Activated T-helper 1 cell treated with anti-CD3 and anti-CD28 coated beads, Interleukin-12 subunit alpha, Interleukin-12 subunit beta, Interleukin-2, Interleukin-4 antibody, amounts not matched to agents 30 ng/mL and 10 ng/mL and 1 ng/mL, durations not matched to agents 14 hours and 24 hours and 36 hours (primary cell): ENCODE measurements at regions not wholly inside any gene's neighbourhood (a gene's known extent, or its start where the extent isn't known, plus 50 kb on each side); places are given as distances from the start of the nearest gene placed in this dataset.
A peak's percentile ranks its signal among the peaks of the same experiment; 100 is the strongest.
"Not testable (repeated sequence)": the region's sequence is repeated elsewhere in the genome, so short reads cannot be mapped to it uniquely, and the experiment has no call there.

Experiments used
- DNase-seq: peaks from one replicate; pipeline ENCODE4 v3.0.0; 2021; ENCODE audit warnings: low spot score
- H3K27ac Mint-ChIP-seq: one replicate; pipeline ENCODE4 v1.8.0; 2021; ENCODE audit warnings: mild to moderate bottlenecking, mixed read lengths
- H3K27me3 Mint-ChIP-seq: one replicate; pipeline ENCODE4 v1.8.0; 2022; ENCODE audit warnings: mild to moderate bottlenecking, moderate library complexity, mixed read lengths; ENCODE audit not compliant: insufficient read depth
- H3K36me3 Mint-ChIP-seq: one replicate; pipeline ENCODE4 v1.8.0; 2021; ENCODE audit warnings: low read depth, mixed read lengths
- H3K4me1 Mint-ChIP-seq: one replicate; pipeline ENCODE4 v1.8.0; 2021; ENCODE audit warnings: low read depth, mixed read lengths
- H3K4me3 Mint-ChIP-seq: one replicate; pipeline ENCODE4 v1.8.0; 2021; ENCODE audit warnings: mild to moderate bottlenecking, moderate library complexity, mixed read lengths
- H3K9me3 Mint-ChIP-seq: one replicate; pipeline ENCODE4 v1.8.0; 2021; ENCODE audit warnings: mixed read lengths
- intact Hi-C: fragments of 100-400 bp; cut with micrococcal nuclease; formaldehyde crosslinking; loops from one replicate; pipeline ENCODE4 v1.15.1; 2024

DNA sequence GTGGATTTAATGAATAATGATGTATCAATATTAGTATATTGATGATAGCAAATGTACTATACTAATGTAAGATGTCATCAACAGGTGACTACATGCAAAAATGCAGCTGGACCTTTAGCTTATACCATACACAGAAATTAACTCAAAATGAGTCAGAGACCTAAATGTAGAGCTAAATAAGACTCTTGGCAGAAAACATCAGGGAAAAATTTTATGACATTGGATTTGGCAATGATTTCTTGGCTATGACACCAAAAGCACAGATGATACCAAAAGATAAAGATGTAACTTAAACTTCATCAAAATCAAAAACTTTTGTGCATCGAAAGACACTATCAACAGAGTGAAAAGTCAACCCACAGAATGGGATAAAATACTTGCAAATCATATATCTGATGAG is 64.0 kb upstream of the CCL21 start:
- Mint-ChIP-seq H3K27ac (no peak overlapping the region), H3K36me3 (no peaks in the 10 kb centered on the region)
- intact Hi-C loops = no loop called here

GRCh38 chr9:34773306-34773910 is 63.5 kb upstream of the CCL21 start:
- no peak for DNase-seq
- no peak overlapping the region for H3K4me3 Mint-ChIP-seq
- H3K36me3 Mint-ChIP-seq = no peaks in the 10 kb centered on the region
- no peak overlapping the region for H3K27ac Mint-ChIP-seq
- H3K27me3 Mint-ChIP-seq = peaks cover 16% of the 10 kb centered on the region
- intact Hi-C loops = no loop called here
- H3K4me1 Mint-ChIP-seq = peaks cover 4% of the 10 kb centered on the region
- H3K9me3 Mint-ChIP-seq = no peaks in the 10 kb centered on the region

More for the DNA sequence above, 64.0 kb upstream of the CCL21 start:
- no peak for DNase-seq
- Mint-ChIP-seq H3K27me3 (peaks cover 12% of the 10 kb centered on the region), H3K4me1 (no peaks in the 10 kb centered on the region), H3K4me3 (no peak overlapping the region), H3K9me3 (no peaks in the 10 kb centered on the region)

- no peak for DNase-seq
- Mint-ChIP-seq H3K9me3 (no peaks in the 10 kb centered on the region), H3K27me3 (peaks cover 13% of the 10 kb centered on the region), H3K4me3 (no peak overlapping the region), H3K27ac (no peak overlapping the region), H3K36me3 (no peaks in the 10 kb centered on the region), H3K4me1 (peaks cover 5% of the 10 kb centered on the region)
- intact Hi-C loops = no loop called here
Observed at GRCh38 chr9:34771007-34771406, 61.1 kb upstream of the CCL21 start.

- H3K36me3 Mint-ChIP-seq, H3K27ac Mint-ChIP-seq, DNase-seq, H3K9me3 Mint-ChIP-seq, H3K4me3 Mint-ChIP-seq, H3K27me3 Mint-ChIP-seq, intact Hi-C loops, H3K4me1 Mint-ChIP-seq: not testable (repeated sequence)
Observed at GRCh38 chr9:34767087-34767486, 57.2 kb upstream of the CCL21 start.

DNA sequence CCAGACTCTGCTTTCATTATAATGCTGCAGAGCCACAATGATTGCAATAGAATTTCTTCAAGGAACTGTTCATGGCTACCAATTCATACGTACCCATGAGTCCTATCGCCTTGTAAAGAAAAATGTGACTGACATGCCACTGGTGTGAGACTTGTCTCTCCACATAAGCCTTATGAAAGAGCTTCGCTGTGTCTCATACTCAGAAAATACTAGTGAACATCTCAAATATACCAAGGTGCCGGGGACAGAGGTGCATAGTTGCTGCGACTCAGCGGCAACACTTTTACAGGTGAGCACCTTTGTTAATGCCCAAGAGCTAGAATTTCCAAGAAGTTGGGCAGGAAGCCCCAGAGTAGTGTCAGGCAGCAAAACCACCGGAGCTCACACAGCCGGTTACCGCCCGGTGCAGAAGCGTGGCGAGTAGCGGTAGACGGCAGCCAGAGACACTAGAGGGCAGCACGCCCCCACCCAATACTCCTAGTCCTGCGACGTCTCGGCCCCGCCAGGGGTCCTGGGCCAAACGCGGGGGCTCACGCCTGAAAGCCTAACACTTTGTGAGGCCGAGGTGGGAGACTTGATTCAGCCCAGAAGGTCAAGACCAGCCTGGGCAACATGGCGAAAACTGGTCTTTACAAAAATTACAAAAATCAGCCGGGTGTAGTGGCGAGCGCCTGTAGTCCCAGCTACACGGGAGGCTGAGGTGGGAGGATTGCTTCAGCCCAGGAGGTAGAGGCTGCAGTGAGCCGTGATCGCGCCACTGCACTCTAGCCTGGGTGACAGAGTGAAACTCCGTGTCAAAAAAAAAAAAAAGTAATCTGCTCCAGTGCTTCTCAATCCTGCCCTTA is 50.5 kb upstream of the CCL21 start:
- not testable (repeated sequence) for H3K4me3 Mint-ChIP-seq, H3K36me3 Mint-ChIP-seq, H3K27ac Mint-ChIP-seq, H3K9me3 Mint-ChIP-seq, H3K4me1 Mint-ChIP-seq
- intact Hi-C loops = loop anchor here (1.0 to 2.0 kb wide), 4 partner anchors 139 to 716 kb away; partner anchors contain the start of gene PIGO
- DNase-seq = peak; percentile 31
- H3K27me3 Mint-ChIP-seq = peaks cover 33% of the 10 kb centered on the region
